ENCODE measurements at regions not wholly inside any gene's neighbourhood (a gene's known extent, or its start where the extent isn't known, plus 50 kb on each side); places are given as distances from the start of the nearest gene placed in this dataset.
A peak's percentile ranks its signal among the peaks of the same experiment; 100 is the strongest.

DNA sequence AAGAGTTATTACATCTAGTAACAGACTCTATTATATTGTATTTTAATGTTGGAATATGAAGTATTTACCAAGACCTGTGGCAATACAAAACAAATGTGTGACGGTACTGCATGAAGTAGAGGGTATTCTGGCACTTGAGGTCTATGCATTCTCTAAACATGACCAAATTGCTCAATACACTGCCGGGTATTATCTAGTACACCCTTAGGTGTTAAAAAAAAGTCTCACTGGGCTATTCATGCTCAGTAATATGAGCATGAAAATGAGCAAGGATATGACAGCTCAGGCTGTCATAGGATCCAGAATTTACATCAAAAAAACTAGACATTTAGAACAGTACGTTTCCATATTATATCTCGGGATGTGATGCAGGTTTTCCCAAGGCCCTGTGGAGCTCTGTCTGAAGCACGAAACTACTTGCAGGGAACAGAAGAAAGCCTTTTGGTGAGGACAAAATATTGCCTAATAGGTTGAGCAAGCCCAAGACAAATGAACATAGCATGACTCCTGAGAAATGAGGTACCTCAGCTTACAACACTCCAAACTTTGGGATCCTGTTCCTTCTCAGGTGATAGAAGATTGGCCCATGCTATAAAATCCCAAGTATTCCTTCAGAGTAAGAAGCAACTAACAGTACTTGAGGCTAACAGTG lies 74.1 kb upstream of the MAOA start:
- DNase-seq (ENCODE audit: low read depth) = peak; percentile 47

DNA sequence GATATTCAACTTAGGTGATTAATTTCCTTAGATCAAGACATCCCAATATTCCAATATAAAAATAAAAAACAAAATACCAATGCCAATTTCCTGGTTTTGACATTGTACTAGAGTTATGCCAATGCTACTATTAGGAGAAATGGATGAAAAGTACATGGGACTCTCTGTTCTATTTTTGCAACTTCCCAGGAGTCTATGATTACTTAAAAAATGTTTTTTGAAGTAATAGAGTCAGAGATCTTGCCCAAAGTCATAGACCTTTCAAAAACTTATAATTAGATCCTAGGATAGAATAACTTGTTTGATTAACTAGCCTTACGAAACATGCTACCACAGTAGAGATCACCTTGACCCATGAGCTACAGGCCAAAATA lies 73.6 kb upstream of the MAOA start:
- no peak for DNase-seq (ENCODE audit: low read depth)

DNA sequence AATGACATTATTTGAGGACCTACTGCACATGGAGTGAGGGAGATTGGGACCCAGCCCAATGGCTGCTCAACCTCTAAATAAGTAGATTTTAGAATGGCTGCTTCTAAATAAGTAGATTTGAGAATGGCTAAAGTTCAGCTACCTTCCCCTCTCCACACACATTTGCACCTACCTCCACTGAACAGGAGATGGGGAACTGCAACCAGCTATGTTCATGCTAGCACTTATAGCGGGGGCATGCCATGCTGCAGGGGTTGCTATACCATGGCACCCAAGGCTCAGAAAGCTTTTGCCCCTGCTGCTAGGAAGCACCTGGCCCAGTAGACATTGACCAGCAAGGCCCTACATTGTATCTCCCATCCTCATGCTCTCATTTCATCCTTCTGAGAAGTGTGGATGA lies 70.2 kb upstream of the MAOA start:
- no peak for DNase-seq (ENCODE audit: low read depth)

- DNase-seq (ENCODE audit: low read depth) = no peak
These were observed 69.3 kb upstream of the MAOA start for GRCh38 chrX:43586830-43587229.

GRCh38 chrX:43589735-43590134 lies 66.4 kb upstream of the MAOA start:
- peak; percentile 90 for DNase-seq (ENCODE audit: low read depth)

DNA sequence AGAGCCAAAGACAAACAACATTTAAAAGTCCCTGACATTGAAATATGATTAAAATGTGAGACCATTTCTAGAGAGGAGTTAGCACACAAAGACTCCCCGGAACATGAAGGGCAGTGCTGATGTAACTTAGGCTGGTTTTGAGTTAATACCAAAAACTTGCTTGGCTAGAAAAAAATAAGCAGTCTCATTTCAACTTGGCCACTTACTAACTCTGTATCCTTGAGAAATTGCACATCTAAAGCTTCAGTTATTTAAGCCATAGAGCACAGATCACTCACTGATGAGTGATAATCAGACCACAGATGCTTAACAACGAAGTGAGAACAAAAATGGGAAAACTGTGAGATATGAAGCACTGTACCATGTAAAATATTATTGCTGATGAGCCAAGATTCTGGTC lies 65.9 kb upstream of the MAOA start:
- peak; percentile 80 for DNase-seq (ENCODE audit: low read depth)

DNA sequence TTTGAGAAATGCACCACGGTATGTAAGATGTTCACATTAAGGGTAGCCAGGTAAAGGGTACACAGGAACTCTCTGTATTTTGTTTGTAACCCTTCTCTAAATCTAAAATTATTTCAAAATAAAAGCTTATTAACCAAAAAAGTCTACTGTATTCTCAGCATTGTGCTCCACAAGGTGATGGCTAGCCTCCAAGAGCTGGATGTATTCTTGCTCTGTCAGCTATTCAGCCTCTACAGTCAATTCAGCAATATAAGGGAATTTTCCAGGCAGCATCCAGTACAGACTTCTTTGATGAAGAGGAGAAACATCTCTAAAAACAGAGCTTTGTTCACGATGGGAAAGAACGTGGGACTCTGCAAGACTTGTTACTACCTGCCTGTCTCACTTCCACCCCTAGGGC lies 63.5 kb upstream of the MAOA start:
- no peak for DNase-seq (ENCODE audit: low read depth)

- DNase-seq (ENCODE audit: low read depth) = peak; percentile 46
These were observed 60.2 kb upstream of the MAOA start for GRCh38 chrX:43595931-43596330.

DNA sequence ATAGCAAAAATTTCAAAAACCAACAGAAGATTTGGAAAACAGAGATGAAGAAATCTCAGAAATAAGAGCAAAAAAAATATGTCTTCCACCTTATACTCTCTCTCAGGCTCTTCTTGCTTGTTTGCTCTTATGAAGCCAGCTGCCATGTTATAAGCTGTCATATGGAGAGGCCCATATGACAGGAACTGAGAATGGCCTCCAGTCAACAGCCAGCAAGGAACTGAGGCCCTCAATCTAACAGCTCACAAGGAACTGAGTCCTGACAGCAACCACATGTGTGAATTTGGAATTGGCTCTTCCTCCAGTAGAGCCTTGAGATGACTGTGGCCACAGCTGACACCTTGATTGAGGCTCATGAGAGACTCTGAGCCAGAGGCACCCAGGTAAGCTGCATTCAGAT lies 51.3 kb upstream of the MAOA start:
- DNase-seq (ENCODE audit: low read depth) = no peak

DNA sequence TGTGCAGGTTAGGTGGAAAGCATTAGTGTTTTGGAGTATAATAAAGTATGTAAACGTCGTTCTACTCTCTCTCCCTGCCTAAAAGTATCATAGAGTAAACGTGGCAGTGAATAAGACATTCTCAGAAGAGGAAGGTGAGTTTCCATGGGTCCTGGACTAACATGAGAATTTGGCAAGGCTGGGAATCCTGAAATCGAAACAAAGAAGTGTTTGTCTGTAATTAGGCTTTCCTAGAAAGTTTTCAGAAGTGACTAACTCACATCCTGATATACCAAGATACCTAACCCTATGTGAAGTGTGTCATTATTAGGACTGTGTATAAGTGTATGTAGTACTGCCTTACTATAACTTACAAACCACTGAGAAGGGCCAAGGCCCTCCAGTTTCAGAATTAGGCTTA lies 50.7 kb upstream of the MAOA start:
- no peak for DNase-seq (ENCODE audit: low read depth)

Data from fibroblast of gingiva (primary cell).